GM12873 (cell line): ENCODE measurements at regions not wholly inside any gene's neighbourhood (a gene's known extent, or its start where the extent isn't known, plus 50 kb on each side); places are given as distances from the start of the nearest gene placed in this dataset.

ENCODE experiments used
- CTCF ChIP-seq: IDR thresholded peaks from 2 replicates; pipeline ENCODE4 v1.5.1; 2012; ENCODE audit warnings: low read depth, mild to moderate bottlenecking, moderate library complexity, low read length, control low read depth; ENCODE audit not compliant: insufficient read depth; ENCODE audit errors: missing control alignments

- TF ChIP-seq CTCF, result no peak
Measured at GRCh38 chr5:114665551-114665950, 303.7 kb downstream of the KCNN2 start.

GRCh38 chr5:114660791-114661190, 298.9 kb downstream of the KCNN2 start:
- TF ChIP-seq CTCF, result no peak

GRCh38 chr5:114658194-114658593, 296.3 kb downstream of the KCNN2 start:
- no peak for TF ChIP-seq CTCF

GRCh38 chr5:114657342-114658130, 295.7 kb downstream of the KCNN2 start:
- no peak for TF ChIP-seq CTCF

GRCh38 chr5:114649878-114650277, 288.0 kb downstream of the KCNN2 start:
- no peak for TF ChIP-seq CTCF

GRCh38 chr5:114648940-114649339, 287.1 kb downstream of the KCNN2 start:
- no peak for TF ChIP-seq CTCF

GRCh38 chr5:114644576-114644975, 282.7 kb downstream of the KCNN2 start:
- TF ChIP-seq CTCF, result no peak
